ENCODE measurements at regions not wholly inside any gene's neighbourhood (a gene's known extent, or its start where the extent isn't known, plus 50 kb on each side); places are given as distances from the start of the nearest gene placed in this dataset.

DNA sequence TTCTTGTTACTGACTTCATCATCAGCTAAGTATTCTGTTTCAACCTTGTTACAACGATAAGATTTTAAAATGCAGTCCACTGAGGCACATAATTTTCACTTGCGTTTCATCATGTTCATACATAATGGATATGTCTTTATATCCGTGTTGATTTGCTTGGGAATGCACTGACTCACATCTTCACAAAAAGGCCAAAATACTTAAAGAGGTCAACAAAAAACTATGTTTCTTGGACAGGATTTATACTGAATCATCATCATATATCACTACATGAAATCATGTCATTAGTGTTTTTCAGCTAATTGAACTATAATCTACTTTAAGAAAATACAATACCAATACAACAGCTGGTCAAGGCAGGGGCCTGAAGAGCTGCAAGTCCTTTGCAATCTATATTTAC lies 324.5 kb upstream of the KLF6 start:
- Histone ChIP-seq H3K4me3 (ENCODE audit: low read depth, low read length) (no peak overlapping the region), H3K36me3 (ENCODE audit: control insufficient read depth in 2 of 2, insufficient read depth in 1 of 2, low read length in 2 of 2) (no peaks in the 10 kb centered on the region), H3K9me3 (ENCODE audit: control insufficient read depth, insufficient read depth, low read depth, low read length) (no peaks in the 10 kb centered on the region), H3K27ac (ENCODE audit: extremely low read depth, low read depth, low read length) (no peak overlapping the region), H3K4me1 (ENCODE audit: control insufficient read depth, insufficient read depth, low read length) (peaks cover 3% of the 10 kb centered on the region; the same call in 1 of the 2 replicates)
- TF ChIP-seq AEBP2 (tag by site-specific recombination; IDR thresholded peaks at IDR 0.05; ENCODE audit: borderline replicate concordance) (no peak), ZSCAN30 (tag by site-specific recombination; IDR thresholded peaks at IDR 0.05) (no peak), ZNF169 (tag by site-specific recombination; IDR thresholded peaks at IDR 0.05) (no peak), ZNF747 (tag by site-specific recombination; IDR thresholded peaks at IDR 0.05) (no peak), ZNF555 (tag by site-specific recombination; conservative IDR thresholded peaks at IDR 0.05) (no peak), PRDM1 (tag by site-specific recombination; IDR thresholded peaks at IDR 0.05) (no peak), KLF7 (tag by site-specific recombination; IDR thresholded peaks at IDR 0.05; ENCODE audit: borderline replicate concordance) (no peak), ZNF610 (tag by site-specific recombination; IDR thresholded peaks at IDR 0.05; ENCODE audit: borderline replicate concordance) (no peak), ZNF10 (tag by site-specific recombination; IDR thresholded peaks at IDR 0.05) (no peak), ZSCAN16 (tag by site-specific recombination; IDR thresholded peaks at IDR 0.05) (no peak), ZNF362 (tag by site-specific recombination; IDR thresholded peaks at IDR 0.05) (no peak), ZNF513 (tag by site-specific recombination; IDR thresholded peaks at IDR 0.05) (no peak), KLF8 (tag by site-specific recombination; IDR thresholded peaks at IDR 0.05) (no peak), GLIS1 (tag by site-specific recombination; IDR thresholded peaks at IDR 0.05) (no peak), ZFHX2 (tag by site-specific recombination; conservative IDR thresholded peaks at IDR 0.05) (no peak), ZNF501 (tag by site-specific recombination; IDR thresholded peaks at IDR 0.05) (no peak), ZIC2 (tag by site-specific recombination; IDR thresholded peaks at IDR 0.05) (no peak), ZNF24 (tag by site-specific recombination; IDR thresholded peaks at IDR 0.05) (no peak)
- ChIA-PET POLR2A (no interaction called here), CTCF (no interaction called here)

- H3K27ac ChIP-seq (ENCODE audit: extremely low read depth, low read depth, low read length), result no peak overlapping the region
- POLR2A ChIA-PET, result no interaction called here
- no peak overlapping the region for H3K4me3 ChIP-seq (ENCODE audit: low read depth, low read length)
- CTCF ChIA-PET, result interaction anchor here (0.5 kb wide), 1 partner anchor 20 kb away, joined by 3 read pairs; no protein-coding TSS in a partner anchor
- no peaks in the 10 kb centered on the region for H3K36me3 ChIP-seq (ENCODE audit: control insufficient read depth in 2 of 2, insufficient read depth in 1 of 2, low read length in 2 of 2)
- H3K9me3 ChIP-seq (ENCODE audit: control insufficient read depth, insufficient read depth, low read depth, low read length), result no peaks in the 10 kb centered on the region
- peaks cover 3% of the 10 kb centered on the region; the same call in 1 of the 2 replicates for H3K4me1 ChIP-seq (ENCODE audit: control insufficient read depth, insufficient read depth, low read length)
- TF ChIP-seq ZNF121 (tag by site-specific recombination; IDR thresholded peaks at IDR 0.05), result no peak
- no peak for TF ChIP-seq ZNF391 (tag by site-specific recombination; IDR thresholded peaks at IDR 0.05; ENCODE audit: borderline replicate concordance, low read depth)
- no peak for TF ChIP-seq ZNF335 (tag by site-specific recombination; conservative IDR thresholded peaks at IDR 0.05)
- TF ChIP-seq BCL11A (tag by site-specific recombination; IDR thresholded peaks at IDR 0.05; ENCODE audit: low read depth), result no peak
- TF ChIP-seq, protein P1, sequence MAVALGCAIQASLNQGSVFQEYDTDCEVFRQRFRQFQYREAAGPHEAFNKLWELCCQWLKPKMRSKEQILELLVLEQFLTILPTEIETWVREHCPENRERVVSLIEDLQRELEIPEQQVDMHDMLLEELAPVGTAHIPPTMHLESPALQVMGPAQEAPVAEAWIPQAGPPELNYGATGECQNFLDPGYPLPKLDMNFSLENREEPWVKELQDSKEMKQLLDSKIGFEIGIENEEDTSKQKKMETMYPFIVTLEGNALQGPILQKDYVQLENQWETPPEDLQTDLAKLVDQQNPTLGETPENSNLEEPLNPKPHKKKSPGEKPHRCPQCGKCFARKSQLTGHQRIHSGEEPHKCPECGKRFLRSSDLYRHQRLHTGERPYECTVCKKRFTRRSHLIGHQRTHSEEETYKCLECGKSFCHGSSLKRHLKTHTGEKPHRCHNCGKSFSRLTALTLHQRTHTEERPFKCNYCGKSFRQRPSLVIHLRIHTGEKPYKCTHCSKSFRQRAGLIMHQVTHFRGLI (tag by site-specific recombination; IDR thresholded peaks at IDR 0.05), result no peak
- no peak for TF ChIP-seq ZNF596 (tag by site-specific recombination; IDR thresholded peaks at IDR 0.05)
- TF ChIP-seq GLIS1 (tag by site-specific recombination; IDR thresholded peaks at IDR 0.05), result no peak
- TF ChIP-seq, protein P2, sequence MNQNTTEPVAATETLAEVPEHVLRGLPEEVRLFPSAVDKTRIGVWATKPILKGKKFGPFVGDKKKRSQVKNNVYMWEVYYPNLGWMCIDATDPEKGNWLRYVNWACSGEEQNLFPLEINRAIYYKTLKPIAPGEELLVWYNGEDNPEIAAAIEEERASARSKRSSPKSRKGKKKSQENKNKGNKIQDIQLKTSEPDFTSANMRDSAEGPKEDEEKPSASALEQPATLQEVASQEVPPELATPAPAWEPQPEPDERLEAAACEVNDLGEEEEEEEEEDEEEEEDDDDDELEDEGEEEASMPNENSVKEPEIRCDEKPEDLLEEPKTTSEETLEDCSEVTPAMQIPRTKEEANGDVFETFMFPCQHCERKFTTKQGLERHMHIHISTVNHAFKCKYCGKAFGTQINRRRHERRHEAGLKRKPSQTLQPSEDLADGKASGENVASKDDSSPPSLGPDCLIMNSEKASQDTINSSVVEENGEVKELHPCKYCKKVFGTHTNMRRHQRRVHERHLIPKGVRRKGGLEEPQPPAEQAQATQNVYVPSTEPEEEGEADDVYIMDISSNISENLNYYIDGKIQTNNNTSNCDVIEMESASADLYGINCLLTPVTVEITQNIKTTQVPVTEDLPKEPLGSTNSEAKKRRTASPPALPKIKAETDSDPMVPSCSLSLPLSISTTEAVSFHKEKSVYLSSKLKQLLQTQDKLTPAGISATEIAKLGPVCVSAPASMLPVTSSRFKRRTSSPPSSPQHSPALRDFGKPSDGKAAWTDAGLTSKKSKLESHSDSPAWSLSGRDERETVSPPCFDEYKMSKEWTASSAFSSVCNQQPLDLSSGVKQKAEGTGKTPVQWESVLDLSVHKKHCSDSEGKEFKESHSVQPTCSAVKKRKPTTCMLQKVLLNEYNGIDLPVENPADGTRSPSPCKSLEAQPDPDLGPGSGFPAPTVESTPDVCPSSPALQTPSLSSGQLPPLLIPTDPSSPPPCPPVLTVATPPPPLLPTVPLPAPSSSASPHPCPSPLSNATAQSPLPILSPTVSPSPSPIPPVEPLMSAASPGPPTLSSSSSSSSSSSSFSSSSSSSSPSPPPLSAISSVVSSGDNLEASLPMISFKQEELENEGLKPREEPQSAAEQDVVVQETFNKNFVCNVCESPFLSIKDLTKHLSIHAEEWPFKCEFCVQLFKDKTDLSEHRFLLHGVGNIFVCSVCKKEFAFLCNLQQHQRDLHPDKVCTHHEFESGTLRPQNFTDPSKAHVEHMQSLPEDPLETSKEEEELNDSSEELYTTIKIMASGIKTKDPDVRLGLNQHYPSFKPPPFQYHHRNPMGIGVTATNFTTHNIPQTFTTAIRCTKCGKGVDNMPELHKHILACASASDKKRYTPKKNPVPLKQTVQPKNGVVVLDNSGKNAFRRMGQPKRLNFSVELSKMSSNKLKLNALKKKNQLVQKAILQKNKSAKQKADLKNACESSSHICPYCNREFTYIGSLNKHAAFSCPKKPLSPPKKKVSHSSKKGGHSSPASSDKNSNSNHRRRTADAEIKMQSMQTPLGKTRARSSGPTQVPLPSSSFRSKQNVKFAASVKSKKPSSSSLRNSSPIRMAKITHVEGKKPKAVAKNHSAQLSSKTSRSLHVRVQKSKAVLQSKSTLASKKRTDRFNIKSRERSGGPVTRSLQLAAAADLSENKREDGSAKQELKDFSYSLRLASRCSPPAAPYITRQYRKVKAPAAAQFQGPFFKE (tag by site-specific recombination; IDR thresholded peaks at IDR 0.05; ENCODE audit: borderline replicate concordance), result no peak
Observed at GRCh38 chr10:4108693-4109092, 323.7 kb upstream of the KLF6 start.
